HG02798 (cell line): ENCODE measurements at regions not wholly inside any gene's neighbourhood (a gene's known extent, or its start where the extent isn't known, plus 50 kb on each side); places are given as distances from the start of the nearest gene placed in this dataset.

ENCODE experiments used
- ATAC-seq: cut with Tn5 transposase; IDR thresholded peaks from one replicate; pipeline ENCODE4 v1.9.1; 2021; ENCODE audit warnings: mild to moderate bottlenecking; ENCODE audit not compliant: unreplicated experiment, poor library complexity

- no peak for ATAC-seq
Observed at GRCh38 chr4:138426786-138427185, 184.6 kb upstream of the SLC7A11 start.

- ATAC-seq, result no peak
Observed at GRCh38 chr4:138420471-138420870, 178.3 kb upstream of the SLC7A11 start.

- no peak for ATAC-seq
Observed at GRCh38 chr4:138414202-138414601, 172.1 kb upstream of the SLC7A11 start.

- ATAC-seq, result no peak
Observed at GRCh38 chr4:138413273-138413672, 171.1 kb upstream of the SLC7A11 start.

- no peak for ATAC-seq
Observed at GRCh38 chr4:138412847-138413246, 170.7 kb upstream of the SLC7A11 start.

GRCh38 chr4:138410266-138410665 is 168.1 kb upstream of the SLC7A11 start:
- ATAC-seq, result no peak

- peak; percentile 40 for ATAC-seq
Observed at GRCh38 chr4:138409670-138410069, 167.5 kb upstream of the SLC7A11 start.

GRCh38 chr4:138408758-138409157 is 166.6 kb upstream of the SLC7A11 start:
- ATAC-seq, result no peak

GRCh38 chr4:138407329-138407728 is 165.2 kb upstream of the SLC7A11 start:
- no peak for ATAC-seq

GRCh38 chr4:138406876-138407275 is 164.7 kb upstream of the SLC7A11 start:
- ATAC-seq, result no peak

- ATAC-seq, result peak; percentile 73
Observed at GRCh38 chr4:138405934-138406567, 163.9 kb upstream of the SLC7A11 start.

- peak; percentile 85 for ATAC-seq
Observed at GRCh38 chr4:138405466-138405891, 163.3 kb upstream of the SLC7A11 start.

GRCh38 chr4:138404801-138405200 is 162.7 kb upstream of the SLC7A11 start:
- ATAC-seq, result no peak

- ATAC-seq, result no peak
Observed at GRCh38 chr4:138404251-138404650, 162.1 kb upstream of the SLC7A11 start.

GRCh38 chr4:138401334-138401733 is 159.2 kb upstream of the SLC7A11 start:
- ATAC-seq, result no peak

- ATAC-seq, result no peak
Observed at GRCh38 chr4:138400543-138400942, 158.4 kb upstream of the SLC7A11 start.

GRCh38 chr4:138400066-138400465 is 157.9 kb upstream of the SLC7A11 start:
- no peak for ATAC-seq

GRCh38 chr4:138399081-138399480 is 156.9 kb upstream of the SLC7A11 start:
- no peak for ATAC-seq

- ATAC-seq, result no peak
Observed at GRCh38 chr4:138398322-138398721, 156.2 kb upstream of the SLC7A11 start.

- ATAC-seq, result no peak
Observed at GRCh38 chr4:138393886-138394610, 151.9 kb upstream of the SLC7A11 start.

GRCh38 chr4:138392751-138393308 is 150.7 kb upstream of the SLC7A11 start:
- ATAC-seq, result peak; percentile 51
